ENCODE measurements at regions not wholly inside any gene's neighbourhood (a gene's known extent, or its start where the extent isn't known, plus 50 kb on each side); places are given as distances from the start of the nearest gene placed in this dataset.

GRCh38 chr4:23602720-23603119 is 287.1 kb downstream of the PPARGC1A start:
- no peak for DNase-seq (ENCODE audit: low read depth)
- no peak overlapping the region for H3K4me3 ChIP-seq (ENCODE audit: low read depth, low read length)
- TF ChIP-seq CTCF (IDR thresholded peaks at IDR 0.05; ENCODE audit: insufficient read depth, low read depth, low read length) = no peak

GRCh38 chr4:23594125-23594524 is 295.7 kb downstream of the PPARGC1A start:
- no peak overlapping the region for H3K4me3 ChIP-seq (ENCODE audit: low read depth, low read length)
- TF ChIP-seq CTCF (IDR thresholded peaks at IDR 0.05; ENCODE audit: insufficient read depth, low read depth, low read length) = no peak
- DNase-seq (ENCODE audit: low read depth) = no peak

GRCh38 chr4:23590431-23590830 is 299.4 kb downstream of the PPARGC1A start:
- TF ChIP-seq CTCF (IDR thresholded peaks at IDR 0.05; ENCODE audit: insufficient read depth, low read depth, low read length) = no peak
- H3K4me3 ChIP-seq (ENCODE audit: low read depth, low read length) = no peak overlapping the region

GRCh38 chr4:23584024-23584423 is 305.8 kb downstream of the PPARGC1A start:
- no peak for DNase-seq (ENCODE audit: low read depth)
- TF ChIP-seq CTCF (IDR thresholded peaks at IDR 0.05; ENCODE audit: insufficient read depth, low read depth, low read length) = no peak

More at GRCh38 chr4:23590431-23590830, 299.4 kb downstream of the PPARGC1A start:
- DNase-seq (ENCODE audit: low read depth) = no peak

GRCh38 chr4:23582671-23583070 is 307.2 kb downstream of the PPARGC1A start:
- DNase-seq (ENCODE audit: low read depth) = no peak
- TF ChIP-seq CTCF (IDR thresholded peaks at IDR 0.05; ENCODE audit: insufficient read depth, low read depth, low read length) = no peak
- no peak overlapping the region for H3K4me3 ChIP-seq (ENCODE audit: low read depth, low read length)

More at GRCh38 chr4:23584024-23584423, 305.8 kb downstream of the PPARGC1A start:
- no peak overlapping the region for H3K4me3 ChIP-seq (ENCODE audit: low read depth, low read length)

GRCh38 chr4:23579166-23579565 is 310.7 kb downstream of the PPARGC1A start:
- no peak overlapping the region for H3K4me3 ChIP-seq (ENCODE audit: low read depth, low read length)
- TF ChIP-seq CTCF (IDR thresholded peaks at IDR 0.05; ENCODE audit: insufficient read depth, low read depth, low read length) = no peak
- DNase-seq (ENCODE audit: low read depth) = no peak

GRCh38 chr4:23577398-23577797 is 312.4 kb downstream of the PPARGC1A start:
- no peak for TF ChIP-seq CTCF (IDR thresholded peaks at IDR 0.05; ENCODE audit: insufficient read depth, low read depth, low read length)
- no peak for DNase-seq (ENCODE audit: low read depth)
- H3K4me3 ChIP-seq (ENCODE audit: low read depth, low read length) = no peak overlapping the region

Data from fibroblast of villous mesenchyme (primary cell).